Ishikawa (cell line): ENCODE measurements at regions not wholly inside any gene's neighbourhood (a gene's known extent, or its start where the extent isn't known, plus 50 kb on each side); places are given as distances from the start of the nearest gene placed in this dataset.

Experiments used
- CEBPB ChIP-seq: IDR thresholded peaks from 2 replicates; pipeline ENCODE4 v1.6.1; 2012
- EGR1 ChIP-seq: IDR thresholded peaks from 2 replicates; pipeline ENCODE4 v1.6.1; 2012
- EP300 ChIP-seq: IDR thresholded peaks from 2 replicates; pipeline ENCODE4 v1.6.1; 2012; ENCODE audit warnings: borderline replicate concordance
- MAX ChIP-seq: IDR thresholded peaks from 2 replicates; pipeline ENCODE4 v1.6.1; 2012
- NFIC ChIP-seq: IDR thresholded peaks from 2 replicates; pipeline ENCODE4 v1.6.1; 2012
- RAD21 ChIP-seq: IDR thresholded peaks from 2 replicates; pipeline ENCODE4 v1.6.1; 2012; ENCODE audit warnings: low read depth
- TAF1 ChIP-seq: IDR thresholded peaks from 2 replicates; pipeline ENCODE4 v1.6.1; 2012; ENCODE audit warnings: low read depth, mild to moderate bottlenecking
- TCF12 ChIP-seq: IDR thresholded peaks from 2 replicates; pipeline ENCODE4 v1.6.1; 2012; ENCODE audit warnings: low read depth
- YY1 ChIP-seq: IDR thresholded peaks from 2 replicates; pipeline ENCODE4 v1.6.1; 2012; ENCODE audit warnings: low read depth
- ZBTB7A ChIP-seq: IDR thresholded peaks from 2 replicates; pipeline ENCODE4 v1.6.1; 2012; ENCODE audit warnings: low read depth
- TF ChIP-seq, protein P1 (sequence below): IDR thresholded peaks from 2 replicates; pipeline ENCODE4 v1.6.1; 2012; ENCODE audit warnings: low read depth, mild to moderate bottlenecking
- TF ChIP-seq, protein P2 (sequence below): IDR thresholded peaks from 2 replicates; pipeline ENCODE4 v1.6.1; 2012

DNA sequence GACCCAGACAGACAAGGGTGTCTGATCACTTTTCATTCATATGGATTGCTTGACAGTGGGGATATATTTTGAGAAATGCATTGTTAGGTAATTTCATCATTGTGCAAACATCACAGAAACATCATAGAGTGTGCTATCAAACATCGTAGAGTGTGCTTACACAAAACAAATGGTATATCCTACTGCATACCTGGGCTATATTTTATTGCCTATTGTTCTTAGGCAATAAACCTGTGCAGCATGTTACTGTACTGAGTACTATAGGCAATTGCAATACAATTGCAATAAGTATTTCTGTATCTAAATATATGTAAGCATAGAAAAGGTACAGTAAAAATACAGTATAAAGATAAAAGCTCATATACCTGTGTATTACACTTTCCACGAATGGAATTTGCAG, 319.1 kb downstream of the KIF20B start:
- TF ChIP-seq ZBTB7A (no peak), EGR1 (no peak), TCF12 (no peak), EP300 (no peak), YY1 (no peak), TAF1 (no peak), RAD21 (no peak), NFIC (no peak), CEBPB (no peak), MAX (no peak)
- TF ChIP-seq, protein P1, sequence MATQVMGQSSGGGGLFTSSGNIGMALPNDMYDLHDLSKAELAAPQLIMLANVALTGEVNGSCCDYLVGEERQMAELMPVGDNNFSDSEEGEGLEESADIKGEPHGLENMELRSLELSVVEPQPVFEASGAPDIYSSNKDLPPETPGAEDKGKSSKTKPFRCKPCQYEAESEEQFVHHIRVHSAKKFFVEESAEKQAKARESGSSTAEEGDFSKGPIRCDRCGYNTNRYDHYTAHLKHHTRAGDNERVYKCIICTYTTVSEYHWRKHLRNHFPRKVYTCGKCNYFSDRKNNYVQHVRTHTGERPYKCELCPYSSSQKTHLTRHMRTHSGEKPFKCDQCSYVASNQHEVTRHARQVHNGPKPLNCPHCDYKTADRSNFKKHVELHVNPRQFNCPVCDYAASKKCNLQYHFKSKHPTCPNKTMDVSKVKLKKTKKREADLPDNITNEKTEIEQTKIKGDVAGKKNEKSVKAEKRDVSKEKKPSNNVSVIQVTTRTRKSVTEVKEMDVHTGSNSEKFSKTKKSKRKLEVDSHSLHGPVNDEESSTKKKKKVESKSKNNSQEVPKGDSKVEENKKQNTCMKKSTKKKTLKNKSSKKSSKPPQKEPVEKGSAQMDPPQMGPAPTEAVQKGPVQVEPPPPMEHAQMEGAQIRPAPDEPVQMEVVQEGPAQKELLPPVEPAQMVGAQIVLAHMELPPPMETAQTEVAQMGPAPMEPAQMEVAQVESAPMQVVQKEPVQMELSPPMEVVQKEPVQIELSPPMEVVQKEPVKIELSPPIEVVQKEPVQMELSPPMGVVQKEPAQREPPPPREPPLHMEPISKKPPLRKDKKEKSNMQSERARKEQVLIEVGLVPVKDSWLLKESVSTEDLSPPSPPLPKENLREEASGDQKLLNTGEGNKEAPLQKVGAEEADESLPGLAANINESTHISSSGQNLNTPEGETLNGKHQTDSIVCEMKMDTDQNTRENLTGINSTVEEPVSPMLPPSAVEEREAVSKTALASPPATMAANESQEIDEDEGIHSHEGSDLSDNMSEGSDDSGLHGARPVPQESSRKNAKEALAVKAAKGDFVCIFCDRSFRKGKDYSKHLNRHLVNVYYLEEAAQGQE, result no peak
- TF ChIP-seq, protein P2, sequence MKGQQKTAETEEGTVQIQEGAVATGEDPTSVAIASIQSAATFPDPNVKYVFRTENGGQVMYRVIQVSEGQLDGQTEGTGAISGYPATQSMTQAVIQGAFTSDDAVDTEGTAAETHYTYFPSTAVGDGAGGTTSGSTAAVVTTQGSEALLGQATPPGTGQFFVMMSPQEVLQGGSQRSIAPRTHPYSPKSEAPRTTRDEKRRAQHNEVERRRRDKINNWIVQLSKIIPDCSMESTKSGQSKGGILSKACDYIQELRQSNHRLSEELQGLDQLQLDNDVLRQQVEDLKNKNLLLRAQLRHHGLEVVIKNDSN, result no peak
